ENCODE measurements at regions not wholly inside any gene's neighbourhood (a gene's known extent, or its start where the extent isn't known, plus 50 kb on each side); places are given as distances from the start of the nearest gene placed in this dataset.

DNA sequence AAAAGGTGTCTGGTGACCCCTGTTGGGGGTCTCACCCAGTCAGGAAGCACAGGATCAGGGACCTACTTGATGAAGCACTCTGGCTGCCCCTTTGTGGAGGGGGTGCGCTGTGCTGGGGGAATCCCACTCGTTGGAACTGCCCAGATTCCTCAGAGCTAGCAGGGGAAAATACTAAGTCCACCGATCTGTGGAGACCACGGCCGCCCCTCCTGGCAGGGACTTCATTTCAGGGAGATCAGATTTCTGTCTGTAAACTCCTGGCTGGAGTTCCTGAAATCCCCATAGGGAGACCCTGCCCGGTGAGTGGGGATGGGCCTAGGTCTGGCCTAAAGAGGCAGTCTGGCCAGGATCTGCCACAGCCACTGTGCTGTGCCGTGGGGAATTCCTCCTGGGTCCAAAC lies 79.3 kb upstream of the ADCY1 start:
- TF ChIP-seq, protein P1, sequence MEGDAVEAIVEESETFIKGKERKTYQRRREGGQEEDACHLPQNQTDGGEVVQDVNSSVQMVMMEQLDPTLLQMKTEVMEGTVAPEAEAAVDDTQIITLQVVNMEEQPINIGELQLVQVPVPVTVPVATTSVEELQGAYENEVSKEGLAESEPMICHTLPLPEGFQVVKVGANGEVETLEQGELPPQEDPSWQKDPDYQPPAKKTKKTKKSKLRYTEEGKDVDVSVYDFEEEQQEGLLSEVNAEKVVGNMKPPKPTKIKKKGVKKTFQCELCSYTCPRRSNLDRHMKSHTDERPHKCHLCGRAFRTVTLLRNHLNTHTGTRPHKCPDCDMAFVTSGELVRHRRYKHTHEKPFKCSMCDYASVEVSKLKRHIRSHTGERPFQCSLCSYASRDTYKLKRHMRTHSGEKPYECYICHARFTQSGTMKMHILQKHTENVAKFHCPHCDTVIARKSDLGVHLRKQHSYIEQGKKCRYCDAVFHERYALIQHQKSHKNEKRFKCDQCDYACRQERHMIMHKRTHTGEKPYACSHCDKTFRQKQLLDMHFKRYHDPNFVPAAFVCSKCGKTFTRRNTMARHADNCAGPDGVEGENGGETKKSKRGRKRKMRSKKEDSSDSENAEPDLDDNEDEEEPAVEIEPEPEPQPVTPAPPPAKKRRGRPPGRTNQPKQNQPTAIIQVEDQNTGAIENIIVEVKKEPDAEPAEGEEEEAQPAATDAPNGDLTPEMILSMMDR (IDR thresholded peaks at IDR 0.05; ENCODE audit: control extremely low read depth, extremely low read depth, low read depth, missing control alignments): no peak
- DNase-seq (ENCODE audit: extremely low spot score): no peak
- POLR2A ChIA-PET: no interaction called here
- CTCF ChIA-PET: no interaction called here

DNA sequence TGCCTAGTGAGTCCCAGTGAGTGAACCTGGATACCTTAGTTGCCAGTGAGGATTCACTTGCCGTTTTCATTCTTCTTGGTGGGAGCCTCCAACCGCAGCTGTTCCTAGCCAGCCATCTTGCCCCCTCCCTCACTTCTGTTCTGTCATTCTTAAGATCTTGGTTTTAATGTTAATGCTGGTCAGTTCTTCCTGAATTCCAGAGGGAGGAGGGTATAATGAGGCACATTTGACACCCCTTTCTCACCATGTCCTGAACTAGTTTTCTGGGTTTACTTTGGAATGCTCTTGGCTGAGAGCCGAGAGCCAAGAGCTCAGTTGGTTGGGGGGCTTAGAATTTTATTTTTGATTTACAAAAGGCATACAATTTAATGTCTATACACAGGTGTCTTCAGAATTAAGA lies 78.5 kb upstream of the ADCY1 start:
- ChIA-PET POLR2A (no interaction called here), CTCF (no interaction called here)
- no peak for DNase-seq (ENCODE audit: extremely low spot score)
- TF ChIP-seq, protein P1 (IDR thresholded peaks at IDR 0.05; ENCODE audit: control extremely low read depth, extremely low read depth, low read depth, missing control alignments): no peak

DNA sequence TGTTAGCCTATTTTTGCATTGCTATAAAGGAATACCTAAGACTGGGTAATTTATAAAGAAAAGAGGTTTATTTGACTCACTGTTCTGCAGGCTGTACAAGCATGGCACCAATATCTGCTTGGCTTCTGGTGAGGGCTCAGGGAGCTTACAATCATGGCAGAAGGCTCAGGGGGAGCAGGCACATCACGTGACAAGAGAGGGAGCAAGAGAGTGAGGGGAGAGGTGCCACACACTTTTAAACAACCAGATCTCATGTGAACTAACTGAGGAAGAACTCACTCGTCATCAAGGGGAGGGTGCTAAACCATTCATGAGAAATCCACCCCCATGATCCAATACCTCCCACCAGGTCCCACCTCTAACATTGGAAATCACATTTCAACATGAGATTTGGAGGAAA lies 73.9 kb upstream of the ADCY1 start:
- ChIA-PET POLR2A (no interaction called here), CTCF (no interaction called here)
- TF ChIP-seq, protein P1 (IDR thresholded peaks at IDR 0.05; ENCODE audit: control extremely low read depth, extremely low read depth, low read depth, missing control alignments): no peak
- no peak for DNase-seq (ENCODE audit: extremely low spot score)

DNA sequence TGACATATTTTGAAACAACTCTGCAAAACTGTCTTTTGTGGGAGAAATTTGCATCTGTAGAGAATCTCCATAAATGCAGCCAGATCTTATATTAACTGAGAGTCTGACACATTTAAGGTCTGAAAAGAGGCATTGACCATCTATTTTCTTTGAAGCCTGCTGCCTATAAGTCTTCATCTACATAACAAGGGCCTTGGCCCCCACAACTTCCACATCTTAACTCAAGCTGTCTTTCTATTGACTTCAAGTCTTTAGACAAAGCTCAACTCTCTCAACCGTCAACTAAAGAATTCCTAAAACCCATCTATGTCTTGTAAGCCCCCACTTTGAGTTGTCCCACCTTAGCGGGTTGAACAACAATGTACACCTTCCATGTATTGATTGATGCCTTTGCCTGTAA lies 72.4 kb upstream of the ADCY1 start:
- POLR2A ChIA-PET: no interaction called here
- DNase-seq (ENCODE audit: extremely low spot score): no peak
- CTCF ChIA-PET: no interaction called here
- TF ChIP-seq, protein P1 (IDR thresholded peaks at IDR 0.05; ENCODE audit: control extremely low read depth, extremely low read depth, low read depth, missing control alignments): no peak

DNA sequence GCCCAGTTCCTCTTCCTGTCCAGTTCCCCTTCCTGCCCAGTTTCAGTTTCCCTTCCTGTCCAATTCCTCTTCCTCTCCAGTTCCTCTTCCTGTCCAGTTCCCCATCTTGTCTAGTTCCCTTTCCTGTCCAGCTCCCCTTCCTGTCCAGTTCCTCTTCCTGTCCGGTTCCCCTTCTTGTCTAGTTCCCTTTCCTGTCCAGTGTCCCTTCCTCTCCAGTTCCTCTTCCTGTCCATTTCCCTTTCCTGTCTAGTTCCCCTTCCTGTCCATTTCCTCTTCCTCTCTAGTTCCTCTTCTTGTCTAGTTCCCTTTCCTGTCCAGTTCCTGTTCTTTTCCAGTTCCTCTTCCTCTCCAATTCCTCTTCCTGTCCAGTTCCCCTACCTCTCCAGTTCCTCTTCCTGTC lies 68.1 kb upstream of the ADCY1 start:
- TF ChIP-seq, protein P1 (IDR thresholded peaks at IDR 0.05; ENCODE audit: control extremely low read depth, extremely low read depth, low read depth, missing control alignments): no peak
- CTCF ChIA-PET: no interaction called here
- POLR2A ChIA-PET: no interaction called here
- DNase-seq (ENCODE audit: extremely low spot score): no peak

DNA sequence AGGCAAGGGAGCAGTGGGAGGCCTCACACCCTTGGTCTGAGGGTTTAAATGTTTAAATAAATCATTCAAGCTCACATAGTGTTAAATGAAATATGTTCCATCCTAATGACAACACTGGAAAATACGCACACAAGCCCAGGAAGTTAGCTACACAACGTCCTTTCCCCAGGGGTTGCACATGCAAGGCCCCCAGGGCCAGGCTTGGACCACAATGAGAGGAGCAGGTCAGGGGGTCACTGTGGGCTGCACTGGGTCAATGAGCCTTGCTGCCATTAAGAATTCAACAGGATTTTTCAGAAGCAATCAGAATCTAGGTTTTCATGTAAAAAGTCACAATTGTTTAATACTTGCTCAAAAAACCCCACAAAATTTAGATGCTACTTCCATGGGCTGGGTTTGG lies 64.9 kb upstream of the ADCY1 start:
- CTCF ChIA-PET: no interaction called here

More for the DNA sequence above, 64.9 kb upstream of the ADCY1 start:
- POLR2A ChIA-PET: no interaction called here
- DNase-seq (ENCODE audit: extremely low spot score): no peak
- TF ChIP-seq, protein P1 (IDR thresholded peaks at IDR 0.05; ENCODE audit: control extremely low read depth, extremely low read depth, low read depth, missing control alignments): no peak

Data from GM10248 (cell line).